Body of pancreas (tissue), 4 donors: ENCODE measurements at regions not wholly inside any gene's neighbourhood (a gene's known extent, or its start where the extent isn't known, plus 50 kb on each side); places are given as distances from the start of the nearest gene placed in this dataset.

ENCODE experiments used
- POLR2A ChIP-seq, 3 donors: fragments of 450-650 bp; IDR thresholded peaks; one replicate each; pipeline ENCODE4 v1.6.1; 2016; ENCODE audit warnings: antibody characterized with exemption in 3 of 3, mild to moderate bottlenecking in 2 of 3
- TF ChIP-seq, protein P1 (sequence below), 7 experiments: fragments of 450-650 bp in 4 of 7; fragments of 200-600 bp in 3 of 7; sonication (generic) in 3 of 7; IDR thresholded peaks; one replicate each; pipeline ENCODE4 v1.5.1; 2016 to 2019; ENCODE audit warnings: antibody characterized with exemption in 7 of 7

DNA sequence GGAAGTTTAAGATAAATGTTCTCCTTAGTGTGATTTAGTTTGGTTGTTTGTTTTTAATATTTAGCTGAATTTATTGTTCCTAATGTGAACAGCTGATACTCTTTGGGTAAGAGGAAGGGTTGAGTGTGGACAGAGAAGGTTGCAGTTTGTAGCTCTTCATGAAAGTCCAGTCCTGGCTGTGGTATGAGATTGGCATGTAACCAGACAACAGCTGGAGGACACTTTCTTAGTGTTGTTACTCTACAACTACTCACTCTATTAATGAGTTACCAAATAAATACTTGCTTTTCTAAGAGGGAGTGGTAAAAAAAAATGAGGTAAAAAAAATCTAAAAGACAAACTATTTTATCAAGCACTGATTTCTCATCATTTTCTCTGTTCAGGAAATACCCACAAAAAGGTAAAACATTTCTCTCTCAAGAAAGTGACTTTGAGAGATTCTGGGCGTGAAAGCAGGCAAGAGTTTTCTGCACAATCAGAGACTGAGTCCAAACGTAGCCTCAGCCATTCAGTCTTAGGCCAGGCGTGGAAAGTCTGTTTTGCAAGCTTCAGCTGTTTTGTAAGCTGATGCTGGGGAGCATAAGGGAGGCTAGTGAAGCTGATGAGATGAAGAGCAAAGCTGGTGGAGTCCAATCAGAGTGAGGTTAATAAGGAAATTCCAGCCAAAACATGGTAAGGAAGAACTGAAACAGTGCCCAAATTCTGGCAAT lies 138.5 kb upstream of the ARPP21 start:
- TF ChIP-seq, protein P1, sequence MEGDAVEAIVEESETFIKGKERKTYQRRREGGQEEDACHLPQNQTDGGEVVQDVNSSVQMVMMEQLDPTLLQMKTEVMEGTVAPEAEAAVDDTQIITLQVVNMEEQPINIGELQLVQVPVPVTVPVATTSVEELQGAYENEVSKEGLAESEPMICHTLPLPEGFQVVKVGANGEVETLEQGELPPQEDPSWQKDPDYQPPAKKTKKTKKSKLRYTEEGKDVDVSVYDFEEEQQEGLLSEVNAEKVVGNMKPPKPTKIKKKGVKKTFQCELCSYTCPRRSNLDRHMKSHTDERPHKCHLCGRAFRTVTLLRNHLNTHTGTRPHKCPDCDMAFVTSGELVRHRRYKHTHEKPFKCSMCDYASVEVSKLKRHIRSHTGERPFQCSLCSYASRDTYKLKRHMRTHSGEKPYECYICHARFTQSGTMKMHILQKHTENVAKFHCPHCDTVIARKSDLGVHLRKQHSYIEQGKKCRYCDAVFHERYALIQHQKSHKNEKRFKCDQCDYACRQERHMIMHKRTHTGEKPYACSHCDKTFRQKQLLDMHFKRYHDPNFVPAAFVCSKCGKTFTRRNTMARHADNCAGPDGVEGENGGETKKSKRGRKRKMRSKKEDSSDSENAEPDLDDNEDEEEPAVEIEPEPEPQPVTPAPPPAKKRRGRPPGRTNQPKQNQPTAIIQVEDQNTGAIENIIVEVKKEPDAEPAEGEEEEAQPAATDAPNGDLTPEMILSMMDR (IDR thresholded peaks at IDR 0.05): no peak
- no peak for TF ChIP-seq POLR2A (IDR thresholded peaks at IDR 0.05)
